Psoas muscle (tissue), 7 donors: ENCODE measurements at regions not wholly inside any gene's neighbourhood (a gene's known extent, or its start where the extent isn't known, plus 50 kb on each side); places are given as distances from the start of the nearest gene placed in this dataset.

Experiments
- ATAC-seq, 4 donors: fragments of 200-7000 bp; cut with Tn5 transposase; one replicate each; pipeline ENCODE4 v1.9.1; 2020; ENCODE audit warnings: moderate library complexity in 3 of 4, mild to moderate bottlenecking in 2 of 4
- DNase-seq, 2 donors: peaks; one replicate each; pipeline ENCODE4 v3.0.0-alpha.2; 2020
- H3K27ac ChIP-seq: fragments of 200-600 bp; one replicate; pipeline ENCODE4 v1.8.0; 2022
- H3K27me3 ChIP-seq, 3 donors: fragments of 200-600 bp in 1 of 3; one replicate each; pipeline versions ENCODE4 v1.6.1 to v1.8.0; 2013 to 2022; ENCODE audit warnings: low read length in 2 of 3, mild to moderate bottlenecking in 2 of 3, moderate library complexity in 1 of 3; ENCODE audit not compliant: insufficient read depth in 3 of 3
- H3K36me3 ChIP-seq, 2 donors: fragments of 200-600 bp in 1 of 2; one replicate each; pipeline versions ENCODE4 v1.6.1 to v1.8.0; 2013 to 2022; ENCODE audit warnings: low read depth in 1 of 2, mild to moderate bottlenecking in 1 of 2, moderate library complexity in 1 of 2; ENCODE audit not compliant: insufficient read depth in 1 of 2
- H3K4me1 ChIP-seq: fragments of 200-600 bp; one replicate; pipeline ENCODE4 v1.8.0; 2022
- H3K4me3 ChIP-seq: fragments of 200-600 bp; one replicate; pipeline ENCODE4 v1.8.0; 2022; ENCODE audit warnings: mild to moderate bottlenecking
- H3K9me3 ChIP-seq: fragments of 200-600 bp; one replicate; pipeline ENCODE4 v1.8.0; 2022
- WGBS, 3 donors: extraction: QIAGEN DNeasy Blood & Tissue Kit; methylation state at CpG; one replicate each; pipeline versions ENCODE4 v1.1.6 to v1.1.7; 2013; 5-methylcytosine and 5-hydroxymethylcytosine counted together
- intact Hi-C, 2 donors: fragments of 100-400 bp; cut with DNase I; formaldehyde crosslinking; loops; one replicate each; pipeline versions ENCODE4 v1.11.0 to v1.14.2; 2022
- TF ChIP-seq, protein P1 (sequence below): fragments of 200-600 bp; IDR thresholded peaks from one replicate; pipeline ENCODE4 v1.8.0; 2022; ENCODE audit warnings: antibody characterized with exemption
- donor health status: healthy with polysubstance abuse.
- donor health status: DM: no; HTN: no; CAD: no; lungs with moderate emphysema.
- donor health status: Bipolar disorder and iron deficiency.
- donor health status: healthy.
- donor health status: DM: yes; HTN: yes; CAD: no.
- donor health status: DM: no; HTN: no; CAD: no.
- donor health status: DM: yes; HTN: yes; CAD: no.

DNA sequence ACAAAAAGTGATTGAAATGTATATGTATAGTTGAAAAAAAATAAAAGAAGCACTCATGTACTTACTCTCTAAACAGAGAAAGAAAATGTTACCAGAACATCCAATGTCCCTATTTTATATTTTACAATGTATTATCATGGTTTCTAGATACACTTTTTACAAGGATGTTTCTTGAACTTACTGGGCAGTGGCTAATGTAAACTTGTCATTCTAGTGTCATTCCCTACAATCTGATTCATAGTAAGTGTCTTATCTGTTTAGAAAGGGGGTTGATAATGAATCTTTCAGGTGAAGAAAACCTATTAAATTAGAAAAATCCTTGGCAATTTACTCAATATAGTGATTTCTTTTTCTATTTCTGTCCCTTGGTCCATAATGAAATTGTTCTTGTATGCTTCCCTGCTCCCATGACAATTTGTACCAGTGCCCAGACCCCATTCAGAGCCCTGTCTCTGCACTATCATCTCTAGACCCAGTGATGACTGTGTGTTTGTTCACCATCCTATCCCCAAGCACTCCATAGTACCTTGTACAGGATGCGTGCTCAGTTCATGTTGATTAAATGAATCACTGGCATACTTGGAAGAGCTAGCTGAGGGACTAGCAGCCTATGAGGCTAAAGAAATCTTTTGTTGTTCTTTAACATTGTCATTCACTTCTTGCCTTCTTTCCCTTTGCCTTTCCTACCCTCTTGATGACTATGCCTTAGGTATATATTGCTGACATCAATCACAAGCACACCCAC is 101.2 kb downstream of the HMHB1 start:
- Histone ChIP-seq H3K4me3 (no peak overlapping the region), H3K9me3 (no peaks in the 10 kb centered on the region), H3K36me3 (no peaks in the 10 kb centered on the region), H3K27ac (no peak overlapping the region), H3K4me1 (no peaks in the 10 kb centered on the region), H3K27me3 (no peaks in the 10 kb centered on the region)
- TF ChIP-seq, protein P1, sequence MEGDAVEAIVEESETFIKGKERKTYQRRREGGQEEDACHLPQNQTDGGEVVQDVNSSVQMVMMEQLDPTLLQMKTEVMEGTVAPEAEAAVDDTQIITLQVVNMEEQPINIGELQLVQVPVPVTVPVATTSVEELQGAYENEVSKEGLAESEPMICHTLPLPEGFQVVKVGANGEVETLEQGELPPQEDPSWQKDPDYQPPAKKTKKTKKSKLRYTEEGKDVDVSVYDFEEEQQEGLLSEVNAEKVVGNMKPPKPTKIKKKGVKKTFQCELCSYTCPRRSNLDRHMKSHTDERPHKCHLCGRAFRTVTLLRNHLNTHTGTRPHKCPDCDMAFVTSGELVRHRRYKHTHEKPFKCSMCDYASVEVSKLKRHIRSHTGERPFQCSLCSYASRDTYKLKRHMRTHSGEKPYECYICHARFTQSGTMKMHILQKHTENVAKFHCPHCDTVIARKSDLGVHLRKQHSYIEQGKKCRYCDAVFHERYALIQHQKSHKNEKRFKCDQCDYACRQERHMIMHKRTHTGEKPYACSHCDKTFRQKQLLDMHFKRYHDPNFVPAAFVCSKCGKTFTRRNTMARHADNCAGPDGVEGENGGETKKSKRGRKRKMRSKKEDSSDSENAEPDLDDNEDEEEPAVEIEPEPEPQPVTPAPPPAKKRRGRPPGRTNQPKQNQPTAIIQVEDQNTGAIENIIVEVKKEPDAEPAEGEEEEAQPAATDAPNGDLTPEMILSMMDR = no peak
- 94 to 100% (median 95%) methylated on average over 1 of the region's 1 CpG for WGBS, 3 donors
- intact Hi-C loops = no loop called here
- DNase-seq (no peak), ATAC-seq (no peak)

- Histone ChIP-seq H3K9me3 (no peaks in the 10 kb centered on the region), H3K27me3 (no peaks in the 10 kb centered on the region), H3K27ac (no peak overlapping the region), H3K36me3 (no peaks in the 10 kb centered on the region), H3K4me3 (no peak overlapping the region), H3K4me1 (no peaks in the 10 kb centered on the region)
- DNase-seq = no peak
- intact Hi-C loops = no loop called here
- no peak for ATAC-seq
- WGBS, 3 donors = 22 to 60% (median 41%) methylated on average over 1 of the region's 1 CpG
- TF ChIP-seq, protein P1 = no peak
These were observed 102.8 kb downstream of the HMHB1 start for GRCh38 chr5:143914756-143915155.

DNA sequence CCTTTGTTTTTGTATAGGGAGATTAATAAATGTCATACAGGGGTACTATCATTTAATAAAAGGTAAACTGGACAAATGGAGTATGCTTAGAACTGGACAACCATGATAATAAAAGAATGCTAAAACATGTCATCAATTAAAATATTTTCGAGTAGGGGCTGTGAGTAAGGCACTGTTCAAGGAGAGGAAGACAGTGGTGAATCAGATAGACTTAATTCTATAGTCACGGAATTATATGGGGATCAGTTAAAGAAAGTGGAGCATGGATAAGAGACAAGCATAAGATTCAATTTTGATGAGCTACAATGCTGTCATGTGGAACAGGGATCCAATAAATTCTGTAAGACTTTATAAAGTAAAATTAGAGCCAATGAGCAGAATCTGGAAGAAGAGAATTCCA is 104.5 kb downstream of the HMHB1 start:
- no peak overlapping the region for H3K27ac ChIP-seq
- H3K9me3 ChIP-seq = no peaks in the 10 kb centered on the region
- H3K36me3 ChIP-seq = no peaks in the 10 kb centered on the region
- DNase-seq (no peak), ATAC-seq (no peak)
- no peaks in the 10 kb centered on the region for H3K4me1 ChIP-seq
- no peaks in the 10 kb centered on the region for H3K27me3 ChIP-seq
- intact Hi-C loops = no loop called here
- TF ChIP-seq, protein P1 = no peak
- WGBS, 3 donors = 66 to 71% (median 68%) methylated on average over 2 of the region's 2 CpGs
- H3K4me3 ChIP-seq = no peak overlapping the region

GRCh38 chr5:143918961-143919360 is 107.0 kb downstream of the HMHB1 start:
- no peak for DNase-seq
- no peak for ATAC-seq
- no peaks in the 10 kb centered on the region for H3K36me3 ChIP-seq
- H3K4me1 ChIP-seq = peaks cover 7% of the 10 kb centered on the region
- WGBS, 3 donors = 99 to 100% (median 100%) methylated on average over 1 of the region's 1 CpG
- no peak overlapping the region for H3K4me3 ChIP-seq
- no peaks in the 10 kb centered on the region for H3K27me3 ChIP-seq
- no peaks in the 10 kb centered on the region for H3K9me3 ChIP-seq
- TF ChIP-seq, protein P1 = no peak
- no peak overlapping the region for H3K27ac ChIP-seq
- intact Hi-C loops = no loop called here

DNA sequence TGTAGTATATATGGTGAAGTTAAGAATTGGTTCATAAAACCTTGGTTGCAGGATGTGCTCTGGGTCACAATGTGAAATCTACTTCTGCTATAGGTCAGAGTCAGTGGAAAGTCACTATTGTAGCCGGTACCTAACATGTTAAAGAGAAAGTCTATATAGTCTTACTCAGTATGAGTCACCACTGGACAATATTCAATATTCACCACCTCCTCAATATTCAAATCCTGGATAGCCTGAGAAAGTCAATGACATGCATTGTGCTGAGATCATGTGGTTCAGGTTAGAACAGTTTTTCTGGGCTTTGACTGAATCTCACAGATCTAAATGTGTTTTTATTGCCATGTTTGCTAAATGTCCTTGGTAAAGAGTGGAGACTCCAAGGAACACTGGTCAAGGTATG is 108.8 kb downstream of the HMHB1 start:
- H3K4me3 ChIP-seq = no peak overlapping the region
- TF ChIP-seq, protein P1 = no peak
- 91 to 95% (median 92%) methylated on average over 1 of the region's 1 CpG for WGBS, 3 donors
- ATAC-seq = no peak
- peaks cover 7% of the 10 kb centered on the region for H3K4me1 ChIP-seq
- no peaks in the 10 kb centered on the region for H3K27me3 ChIP-seq
- no peak for DNase-seq
- intact Hi-C loops = no loop called here
- H3K36me3 ChIP-seq = no peaks in the 10 kb centered on the region
- H3K9me3 ChIP-seq = no peaks in the 10 kb centered on the region
- no peak overlapping the region for H3K27ac ChIP-seq
